GM18868 (cell line): ENCODE measurements at regions not wholly inside any gene's neighbourhood (a gene's known extent, or its start where the extent isn't known, plus 50 kb on each side); places are given as distances from the start of the nearest gene placed in this dataset.
A peak's percentile ranks its signal among the peaks of the same experiment; 100 is the strongest.

Experiments
- ATAC-seq: cut with Tn5 transposase; IDR thresholded peaks from one replicate; pipeline ENCODE4 v1.9.1; 2021; ENCODE audit warnings: mild to moderate bottlenecking, moderate library complexity; ENCODE audit not compliant: unreplicated experiment

DNA sequence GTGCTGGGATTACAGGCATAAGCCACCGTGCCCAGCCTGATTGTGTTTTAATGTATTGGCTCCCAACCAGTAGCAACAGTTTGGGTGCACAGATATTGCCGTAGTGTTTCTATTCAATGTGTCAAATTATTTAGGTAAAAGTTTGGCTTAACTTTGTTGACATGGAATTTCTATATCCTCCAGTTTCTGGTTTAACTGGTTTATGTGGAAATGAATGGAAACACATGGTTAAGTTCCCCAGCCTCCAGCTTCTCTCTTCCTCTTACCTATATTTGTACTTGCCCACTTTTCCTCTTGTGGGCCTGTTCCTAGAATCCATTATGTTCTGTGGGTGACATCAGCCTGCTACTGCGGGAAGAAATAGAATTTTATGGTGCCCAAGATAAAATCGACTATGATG, 53.9 kb upstream of the ESR1 start:
- ATAC-seq = no peak

DNA sequence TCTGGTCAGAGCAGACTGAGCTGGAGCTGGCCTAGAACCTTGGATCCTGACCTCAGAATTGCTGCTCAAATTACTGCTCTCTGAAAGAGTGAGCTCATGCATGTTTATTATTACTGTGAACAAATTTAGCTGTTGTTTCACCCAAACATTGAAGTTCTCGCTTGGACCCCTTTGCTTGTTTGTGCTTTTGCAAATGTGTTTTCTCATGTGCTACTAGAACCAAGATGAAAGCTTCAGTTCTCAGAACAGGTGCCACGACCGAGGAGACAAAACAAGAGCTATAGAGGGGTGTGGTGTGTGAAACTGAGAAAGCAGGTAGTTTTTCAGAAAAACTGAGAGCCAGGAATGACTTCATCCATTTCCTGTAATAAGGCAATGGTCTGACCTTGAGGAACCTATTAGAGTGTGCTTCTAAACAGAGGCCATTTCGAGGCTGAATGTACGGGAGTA, 50.0 kb upstream of the ESR1 start:
- ATAC-seq = peak; percentile 98
